IMR-90 (cell line): ENCODE measurements at regions not wholly inside any gene's neighbourhood (a gene's known extent, or its start where the extent isn't known, plus 50 kb on each side); places are given as distances from the start of the nearest gene placed in this dataset.

Source experiments
- MXI1 ChIP-seq: IDR thresholded peaks from 2 replicates; pipeline ENCODE4 v1.6.1; 2012; ENCODE audit warnings: low read depth, mild to moderate bottlenecking, low read length, moderate library complexity, borderline replicate concordance
- RFX5 ChIP-seq: IDR thresholded peaks from 2 replicates; pipeline ENCODE4 v1.8.0; 2012; ENCODE audit warnings: low read depth, mild to moderate bottlenecking, low read length, moderate library complexity
- TF ChIP-seq, protein P1 (sequence below): conservative IDR thresholded peaks from 2 replicates; pipeline ENCODE4 v1.5.1; 2012; ENCODE audit warnings: mild to moderate bottlenecking, low read depth, low read length, improper control_type of control experiment

DNA sequence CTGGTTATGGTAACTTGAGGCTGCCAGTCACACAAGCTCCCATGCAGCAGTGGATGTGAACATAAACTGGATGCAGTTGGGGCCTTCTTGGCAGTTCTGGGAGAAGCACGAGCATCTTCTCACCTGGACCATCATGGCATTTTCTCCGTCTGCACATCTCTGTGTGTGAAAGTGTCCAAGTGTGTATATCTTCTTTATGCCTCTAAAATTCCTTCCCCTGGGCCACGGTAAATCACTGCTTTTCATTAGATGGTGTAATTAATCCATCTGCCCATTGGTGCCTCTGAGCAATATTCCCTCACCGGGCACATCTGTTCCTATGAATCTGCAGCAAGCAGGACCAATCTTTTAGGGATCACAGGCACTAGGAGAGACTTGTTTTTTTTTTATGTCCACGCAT is 138.0 kb downstream of the MAP3K7 start:
- TF ChIP-seq MXI1 = no peak
- TF ChIP-seq, protein P1, sequence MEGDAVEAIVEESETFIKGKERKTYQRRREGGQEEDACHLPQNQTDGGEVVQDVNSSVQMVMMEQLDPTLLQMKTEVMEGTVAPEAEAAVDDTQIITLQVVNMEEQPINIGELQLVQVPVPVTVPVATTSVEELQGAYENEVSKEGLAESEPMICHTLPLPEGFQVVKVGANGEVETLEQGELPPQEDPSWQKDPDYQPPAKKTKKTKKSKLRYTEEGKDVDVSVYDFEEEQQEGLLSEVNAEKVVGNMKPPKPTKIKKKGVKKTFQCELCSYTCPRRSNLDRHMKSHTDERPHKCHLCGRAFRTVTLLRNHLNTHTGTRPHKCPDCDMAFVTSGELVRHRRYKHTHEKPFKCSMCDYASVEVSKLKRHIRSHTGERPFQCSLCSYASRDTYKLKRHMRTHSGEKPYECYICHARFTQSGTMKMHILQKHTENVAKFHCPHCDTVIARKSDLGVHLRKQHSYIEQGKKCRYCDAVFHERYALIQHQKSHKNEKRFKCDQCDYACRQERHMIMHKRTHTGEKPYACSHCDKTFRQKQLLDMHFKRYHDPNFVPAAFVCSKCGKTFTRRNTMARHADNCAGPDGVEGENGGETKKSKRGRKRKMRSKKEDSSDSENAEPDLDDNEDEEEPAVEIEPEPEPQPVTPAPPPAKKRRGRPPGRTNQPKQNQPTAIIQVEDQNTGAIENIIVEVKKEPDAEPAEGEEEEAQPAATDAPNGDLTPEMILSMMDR = no peak
- TF ChIP-seq RFX5 = no peak
